ENCODE measurements at regions not wholly inside any gene's neighbourhood (a gene's known extent, or its start where the extent isn't known, plus 50 kb on each side); places are given as distances from the start of the nearest gene placed in this dataset.

GRCh38 chr17:77608431-77608830 lies 350.1 kb upstream of the TNRC6C start:
- peaks cover 0 to 4% (median 2%) of the 10 kb centered on the region in 4 donors for H3K27me3 ChIP-seq (ENCODE audit: control insufficient read depth in 4 of 4, insufficient read depth in 4 of 4, low read length in 3 of 4)
- H3K36me3 ChIP-seq (ENCODE audit: control insufficient read depth in 4 of 4, insufficient read depth in 3 of 4, low read depth in 1 of 4, low read length in 3 of 4): no peaks in the 10 kb centered on the region
- TF ChIP-seq CTCF (IDR thresholded peaks at IDR 0.05; ENCODE audit: low read depth, low read length, missing input control): no peak
- no peak for TF ChIP-seq EGR1 (IDR thresholded peaks at IDR 0.05; ENCODE audit: low read depth in 2 of 2)
- no peak for TF ChIP-seq YY1 (IDR thresholded peaks at IDR 0.05)
- no peak for TF ChIP-seq FOXA1 (IDR thresholded peaks at IDR 0.05)
- no peak for TF ChIP-seq ZBTB33 (IDR thresholded peaks at IDR 0.05)
- TF ChIP-seq RXRA (IDR thresholded peaks at IDR 0.05): no peak
- no peak for TF ChIP-seq FOXA2 (IDR thresholded peaks at IDR 0.05)
- no peak for TF ChIP-seq SP1 (IDR thresholded peaks at IDR 0.05)
- TF ChIP-seq ATF3 (IDR thresholded peaks at IDR 0.05): no peak
- no peak for TF ChIP-seq HNF4A (conservative IDR thresholded peaks at IDR 0.05)
- TF ChIP-seq HNF4G (IDR thresholded peaks at IDR 0.05): no peak
- TF ChIP-seq NR2F2 (IDR thresholded peaks at IDR 0.05): no peak
- TF ChIP-seq GABPA (IDR thresholded peaks at IDR 0.05 in 1 of 2, conservative IDR thresholded peaks at IDR 0.05 in 1 of 2): no peak
- TF ChIP-seq JUND (IDR thresholded peaks at IDR 0.05): no peak
- no peak for TF ChIP-seq TAF1 (conservative IDR thresholded peaks at IDR 0.05)
- TF ChIP-seq RAD21 (IDR thresholded peaks at IDR 0.05): no peak
- TF ChIP-seq MAX (IDR thresholded peaks at IDR 0.05): no peak
- no peak overlapping the region for H3K9ac ChIP-seq (ENCODE audit: low read depth in 1 of 2, low read length in 2 of 2)
- no peak overlapping the region for H3K4me3 ChIP-seq (ENCODE audit: low read depth in 1 of 3, low read length in 3 of 3)
- DNase-seq (ENCODE audit: low spot score): no peak
- H3K9me3 ChIP-seq (ENCODE audit: control insufficient read depth in 4 of 4, low read length in 3 of 4): no peaks in the 10 kb centered on the region
- 86% methylated on average over 10 of the region's 10 CpGs for WGBS
- no peak overlapping the region for H3K27ac ChIP-seq (ENCODE audit: low read depth in 1 of 2, low read length in 2 of 2)
- no peaks in the 10 kb centered on the region for H3K4me1 ChIP-seq (ENCODE audit: control insufficient read depth in 4 of 4, insufficient read depth in 4 of 4, low read length in 3 of 4)

- no peak overlapping the region for H3K4me3 ChIP-seq (ENCODE audit: low read depth in 1 of 3, low read length in 3 of 3)
Measured at GRCh38 chr17:77609553-77610517, 348.7 kb upstream of the TNRC6C start.

More at GRCh38 chr17:77609553-77610517, 348.7 kb upstream of the TNRC6C start:
- no peaks in the 10 kb centered on the region for H3K36me3 ChIP-seq (ENCODE audit: control insufficient read depth in 4 of 4, insufficient read depth in 3 of 4, low read depth in 1 of 4, low read length in 3 of 4)
- H3K4me1 ChIP-seq (ENCODE audit: control insufficient read depth in 4 of 4, insufficient read depth in 4 of 4, low read length in 3 of 4): no peaks in the 10 kb centered on the region
- WGBS: 69% methylated on average over 26 of the region's 26 CpGs
- H3K9ac ChIP-seq (ENCODE audit: low read depth in 1 of 2, low read length in 2 of 2): no peak overlapping the region
- no peaks in the 10 kb centered on the region for H3K9me3 ChIP-seq (ENCODE audit: control insufficient read depth in 4 of 4, low read length in 3 of 4)
- peaks cover 0 to 4% (median 2%) of the 10 kb centered on the region in 4 donors for H3K27me3 ChIP-seq (ENCODE audit: control insufficient read depth in 4 of 4, insufficient read depth in 4 of 4, low read length in 3 of 4)
- no peak overlapping the region for H3K27ac ChIP-seq (ENCODE audit: low read depth in 1 of 2, low read length in 2 of 2)
- TF ChIP-seq REST (IDR thresholded peaks at IDR 0.05) (no peak), JUND (IDR thresholded peaks at IDR 0.05) (no peak)
- no peak for DNase-seq (ENCODE audit: low spot score)

Measured in liver (tissue), 8 donors.